CD4-positive, alpha-beta T cell treated with Interleukin-1 beta for 1 hour (primary cell): ENCODE measurements at regions not wholly inside any gene's neighbourhood (a gene's known extent, or its start where the extent isn't known, plus 50 kb on each side); places are given as distances from the start of the nearest gene placed in this dataset.
"Not testable (repeated sequence)": the region's sequence is repeated elsewhere in the genome, so short reads cannot be mapped to it uniquely, and the experiment has no call there.

Experiments
- DNase-seq, 2 donors: peaks; one replicate each; pipeline ENCODE4 v3.0.0-alpha.2; 2020 to 2022

DNA sequence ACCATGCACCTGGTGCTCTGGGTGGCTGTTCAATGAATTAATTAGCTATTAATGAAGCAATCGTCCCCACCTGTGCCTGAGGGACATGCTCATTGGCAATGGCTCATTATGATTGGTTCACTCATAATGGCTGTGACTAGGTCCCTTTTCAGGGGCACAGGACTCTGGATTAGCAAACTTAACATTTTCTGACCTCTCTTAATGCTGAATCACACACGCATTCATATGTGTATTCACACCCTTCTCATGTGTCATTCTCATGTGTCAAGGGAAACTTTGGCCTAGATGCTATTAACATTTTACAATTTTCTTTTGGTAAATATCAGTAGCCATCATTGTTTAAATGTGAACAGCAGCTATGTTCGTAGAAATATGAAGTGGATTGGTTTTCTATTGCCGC lies 98.9 kb upstream of the PMAIP1 start:
- no peak for DNase-seq

DNA sequence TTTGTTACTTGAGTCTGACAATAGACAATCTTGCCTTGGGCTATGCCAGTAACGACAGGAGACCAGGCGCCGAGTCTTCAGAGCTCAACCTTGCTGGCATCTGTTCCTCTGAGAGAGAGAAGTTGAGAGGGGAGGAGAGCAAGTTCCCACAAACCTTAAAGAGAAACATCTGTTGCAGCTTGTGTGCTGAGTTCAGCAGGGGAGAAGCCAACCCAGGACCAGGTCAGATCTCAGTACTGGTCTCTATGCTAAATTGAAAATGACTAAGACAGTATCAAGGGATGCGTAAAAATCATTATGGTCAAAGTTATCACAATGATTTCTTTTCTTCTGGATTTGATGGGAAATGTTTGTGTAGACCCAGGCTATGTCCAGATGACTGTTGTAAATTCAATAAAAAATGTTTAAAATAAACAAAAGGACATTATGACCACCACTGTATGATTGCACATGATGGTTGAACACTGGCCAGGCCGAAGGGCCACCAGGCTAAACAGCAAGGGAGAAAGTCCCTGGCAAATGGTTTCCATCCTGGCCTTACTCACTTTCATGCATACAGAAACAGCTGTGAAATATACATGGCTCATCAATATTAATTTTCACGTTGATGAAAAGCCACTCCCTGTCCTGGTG lies 100.3 kb upstream of the PMAIP1 start:
- DNase-seq, result no peak

DNA sequence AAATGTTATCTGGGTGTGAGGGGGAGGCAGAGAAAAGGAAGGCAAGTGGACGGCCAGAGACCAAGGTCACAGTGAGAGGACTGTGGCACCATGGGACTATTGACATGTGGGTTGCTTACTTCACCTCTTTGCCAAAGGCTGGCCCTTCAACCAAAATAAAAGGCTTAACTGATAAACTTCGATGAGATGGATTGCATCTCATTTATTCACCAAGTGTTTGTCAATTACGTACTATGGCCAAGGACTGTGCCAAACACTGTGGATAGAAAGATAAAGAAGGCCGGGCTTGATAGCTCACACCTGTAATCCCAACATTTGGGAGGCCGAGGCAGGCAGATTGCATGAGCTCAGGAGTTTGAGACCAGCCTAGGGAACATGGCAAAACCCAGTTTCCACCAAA lies 98.7 kb upstream of the CCBE1 start:
- no peak for DNase-seq

DNA sequence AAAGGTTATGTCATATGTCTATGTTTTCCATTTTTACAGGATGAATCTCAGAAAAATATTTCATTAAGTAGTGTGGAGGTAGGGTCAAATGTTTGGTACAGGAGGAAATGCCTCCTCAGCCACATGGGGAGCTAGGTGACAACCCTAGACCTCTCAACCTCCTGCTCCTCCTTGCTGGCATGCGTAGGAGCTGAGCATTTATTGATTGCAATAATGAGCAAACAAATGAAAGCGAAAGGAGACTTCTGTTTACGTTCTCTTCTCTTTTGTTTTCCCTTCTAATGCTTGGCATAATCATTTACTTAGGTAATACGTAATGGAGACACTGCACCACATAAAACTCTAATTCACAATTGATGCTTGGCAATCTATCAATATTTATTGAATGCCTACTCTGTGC lies 95.1 kb upstream of the CCBE1 start:
- DNase-seq, result no peak

DNA sequence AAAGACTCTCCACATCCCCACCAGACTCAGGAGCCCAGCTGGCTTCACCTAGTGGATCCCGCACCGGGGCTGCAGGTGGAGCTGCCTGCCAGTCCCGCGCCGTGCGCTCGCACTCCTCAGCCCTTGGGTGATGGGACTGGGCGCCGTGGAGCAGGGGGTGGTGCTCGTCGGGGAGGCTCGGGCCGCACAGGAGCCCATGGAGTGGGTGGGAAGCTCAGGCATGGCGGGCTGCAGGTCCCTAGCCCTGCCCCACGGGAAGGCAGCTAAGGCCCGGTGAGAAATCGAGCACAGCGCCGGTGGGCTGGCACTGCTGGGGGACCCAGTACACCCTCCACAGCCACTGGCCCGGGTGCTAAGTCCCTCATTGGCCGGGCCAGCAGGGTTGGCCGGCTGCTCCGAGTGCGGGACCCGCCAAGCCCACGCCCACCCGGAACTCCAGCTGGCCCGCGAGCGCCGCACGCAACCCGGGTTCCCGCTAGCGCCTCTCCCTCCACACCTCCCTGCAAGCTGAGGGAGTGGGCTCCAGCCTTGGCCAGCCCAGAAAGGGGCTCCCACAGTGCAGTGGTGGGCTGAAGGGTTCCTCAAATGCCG lies 93.2 kb upstream of the CCBE1 start:
- DNase-seq, result not testable (repeated sequence)

DNA sequence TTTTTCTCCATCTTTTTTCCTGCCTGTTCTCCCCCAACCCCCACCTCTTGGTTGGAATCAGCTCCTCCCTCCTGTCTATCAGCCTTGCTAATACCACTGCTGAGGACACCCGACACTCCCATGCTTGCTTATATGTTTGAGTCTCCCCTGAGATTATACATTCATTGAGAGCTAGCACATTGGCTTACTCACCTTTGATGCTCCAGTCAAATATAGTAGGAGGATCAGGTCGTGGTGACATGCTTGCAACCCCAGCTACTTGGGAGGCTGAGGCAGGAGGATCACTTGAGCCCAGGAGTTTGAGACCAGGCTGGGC lies 91.5 kb upstream of the CCBE1 start:
- no peak for DNase-seq

DNA sequence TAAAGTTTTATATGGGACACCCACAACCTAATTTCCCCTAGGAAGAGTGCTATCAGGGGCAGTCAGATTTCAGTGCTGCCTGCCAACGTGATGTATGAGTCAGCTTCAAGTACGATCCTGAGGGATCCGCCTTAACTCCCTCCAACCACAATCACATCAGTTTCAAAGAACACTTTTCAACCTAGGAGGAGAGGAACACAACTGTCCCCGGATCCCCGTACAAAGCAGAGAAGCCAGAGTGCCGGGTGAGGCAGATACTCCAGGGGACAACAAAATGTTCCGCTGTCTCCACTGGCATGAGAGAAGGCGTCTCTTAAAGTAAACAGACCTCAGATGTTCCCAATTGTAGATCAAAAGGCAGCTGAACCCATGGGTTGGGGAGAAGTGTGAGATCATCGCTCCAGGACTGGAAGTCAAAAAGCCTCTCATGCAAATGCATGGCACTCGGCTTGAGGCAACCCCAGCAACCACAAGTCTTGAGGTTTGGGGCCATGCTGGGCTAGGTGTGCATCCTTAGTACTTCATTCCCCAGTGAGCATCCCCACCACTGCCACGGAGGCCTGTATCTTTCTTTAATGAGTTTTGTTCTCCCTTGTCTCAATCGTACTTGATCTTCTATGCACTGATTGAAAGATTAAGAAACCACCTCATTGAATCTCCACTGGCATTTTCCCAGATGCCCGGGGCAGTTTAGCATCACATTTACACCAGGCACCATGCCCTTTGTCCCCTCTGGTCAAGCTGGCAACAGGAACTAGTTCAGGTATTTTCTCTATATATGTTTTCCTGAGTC lies 91.0 kb upstream of the CCBE1 start:
- no peak for DNase-seq

DNA sequence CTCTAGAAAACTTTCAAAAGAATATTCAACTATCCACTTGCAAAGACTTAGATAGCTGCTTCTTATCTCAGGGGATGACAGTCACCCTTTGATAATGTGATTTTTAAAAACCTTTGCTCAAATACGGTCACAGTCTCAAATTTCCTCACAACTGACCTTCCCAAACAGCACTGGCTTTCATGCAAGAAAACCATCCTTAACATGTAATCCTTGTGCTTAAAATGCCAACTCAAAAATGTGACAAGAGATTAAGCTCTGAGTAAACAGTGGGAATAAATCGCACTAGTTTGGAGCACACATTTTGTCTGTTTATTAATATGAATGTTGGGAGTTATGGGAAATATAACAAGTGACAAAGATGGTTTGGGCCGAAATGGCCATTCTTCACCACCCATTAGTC lies 87.5 kb upstream of the CCBE1 start:
- DNase-seq, result no peak

DNA sequence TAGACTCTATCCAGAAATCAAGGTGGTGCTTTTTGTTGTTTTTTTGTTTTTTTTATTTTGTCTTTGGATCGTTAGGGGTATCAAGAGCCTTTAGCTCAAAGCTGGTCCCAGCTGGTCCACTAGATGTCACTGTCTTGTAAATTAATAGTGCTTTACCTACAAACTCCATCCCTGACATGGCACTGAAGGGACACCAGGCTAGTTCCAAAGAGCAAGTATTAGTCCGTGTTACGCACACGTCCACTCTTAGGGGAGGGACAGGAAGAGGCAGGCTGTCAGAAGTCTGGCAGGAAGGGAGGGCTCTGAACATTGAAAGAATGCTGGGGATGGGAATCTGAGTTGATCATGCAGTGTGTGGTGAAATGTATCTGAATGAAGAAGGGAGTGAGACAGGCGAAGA lies 85.9 kb upstream of the CCBE1 start:
- peak in 1 of 2 donors; percentile 7 for DNase-seq

DNA sequence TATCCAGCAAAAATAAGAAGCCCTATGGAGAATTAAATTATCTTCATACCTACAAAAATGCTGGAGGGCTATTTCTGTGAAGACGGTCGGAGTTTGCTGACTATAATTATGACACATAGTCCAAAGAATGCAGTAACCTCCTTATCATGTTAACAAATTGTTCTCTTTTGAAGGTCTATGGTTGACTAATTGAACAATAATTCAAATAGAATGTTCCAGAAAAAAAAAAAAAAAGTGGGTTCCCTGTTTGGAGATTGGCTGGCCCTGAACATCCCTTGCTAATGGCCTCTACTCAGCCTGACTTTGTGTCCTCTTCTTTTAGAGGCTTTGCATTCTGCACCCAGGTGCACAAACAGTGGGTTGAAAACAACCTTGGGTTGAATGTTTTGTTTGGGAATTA lies 82.8 kb upstream of the CCBE1 start:
- DNase-seq, result no peak

DNA sequence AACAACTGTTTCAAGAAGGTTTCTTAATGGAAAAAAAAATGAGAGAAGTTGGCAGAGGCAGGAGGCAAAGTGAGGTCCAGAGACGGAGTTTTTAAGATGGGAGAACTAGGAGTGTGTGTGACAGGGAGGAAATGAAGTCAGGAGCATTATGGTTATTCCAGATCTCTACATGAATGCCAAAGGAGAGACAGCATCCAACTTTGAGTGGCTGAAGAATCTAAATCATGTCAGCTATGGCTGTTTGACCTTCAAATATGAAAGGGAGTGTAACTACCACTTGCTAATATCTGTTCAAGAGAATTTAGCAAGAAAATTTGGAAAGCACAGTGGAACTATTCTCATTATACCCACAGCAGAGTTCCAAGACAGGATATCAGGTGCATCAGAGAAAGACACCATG lies 81.2 kb upstream of the CCBE1 start:
- DNase-seq, result no peak

DNA sequence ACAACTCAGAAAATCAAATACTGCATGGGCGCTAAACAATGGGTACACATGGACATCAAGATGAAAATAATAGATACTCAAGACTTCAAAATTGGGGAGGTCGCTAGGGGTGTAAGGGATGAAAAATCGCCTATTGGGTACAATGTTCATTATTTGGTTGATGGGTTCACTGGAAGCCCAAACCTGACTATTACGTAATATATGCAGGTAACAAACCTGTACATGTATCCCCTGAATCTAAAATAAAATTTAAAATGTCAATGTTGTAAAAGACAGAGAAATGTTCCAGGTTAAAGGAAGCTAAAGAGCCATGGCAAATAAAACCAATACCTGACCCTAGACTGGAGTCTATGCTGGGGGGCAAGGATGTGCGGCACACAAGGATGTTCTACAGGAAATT lies 80.4 kb upstream of the CCBE1 start:
- DNase-seq, result no peak

DNA sequence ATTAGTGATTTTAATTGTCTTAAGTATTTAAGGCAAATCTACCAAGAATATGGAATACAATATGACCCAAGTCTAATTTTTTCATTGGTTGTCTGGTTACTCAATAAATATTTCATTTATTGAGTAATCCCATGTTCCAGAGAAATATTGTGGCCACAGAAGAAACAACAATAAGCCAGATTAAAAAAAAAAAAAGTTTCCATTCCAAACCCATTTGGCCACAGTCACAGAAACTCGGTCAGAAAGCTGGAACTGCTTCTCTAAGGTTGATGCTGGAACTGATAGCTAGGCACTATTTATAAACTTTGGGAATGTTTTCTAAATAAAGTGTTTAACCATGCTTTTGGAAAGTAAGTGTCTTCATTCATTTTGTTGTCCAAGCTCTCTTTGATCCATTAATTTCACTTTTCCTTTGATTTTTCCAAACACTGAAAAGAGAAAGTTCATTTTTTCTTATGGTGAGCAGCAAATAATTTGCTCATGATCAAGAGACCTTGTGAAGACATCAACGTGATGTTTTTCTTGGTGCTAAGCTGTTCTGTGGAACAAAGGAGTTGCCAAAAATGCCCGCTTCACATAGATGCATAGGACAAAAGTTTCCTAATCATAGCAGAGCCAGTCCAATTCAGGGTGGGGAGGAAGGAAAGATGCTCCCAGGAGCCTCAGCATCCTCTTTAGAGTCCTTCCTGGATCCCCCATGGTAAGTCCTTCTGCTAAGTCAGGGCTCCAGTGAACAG lies 72.1 kb upstream of the CCBE1 start:
- no peak for DNase-seq

DNA sequence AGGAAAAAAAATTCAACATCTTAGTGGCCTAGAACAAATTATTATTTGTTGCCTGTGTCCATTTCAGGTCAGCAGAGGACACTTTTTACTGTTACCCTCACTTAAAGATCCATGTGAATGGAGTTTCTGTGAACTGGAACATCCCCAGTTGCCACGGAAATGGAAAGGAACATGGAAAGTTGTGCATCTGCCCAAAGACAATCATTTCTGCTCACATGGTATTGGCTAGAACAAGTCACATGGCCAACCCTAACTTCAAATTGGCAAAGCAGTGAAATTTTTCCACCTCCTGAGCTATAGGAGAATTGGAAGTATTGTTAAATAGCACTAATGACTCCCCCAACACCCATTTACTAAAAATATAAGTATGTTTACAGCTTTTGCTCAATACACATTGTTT lies 71.2 kb upstream of the CCBE1 start:
- no peak for DNase-seq

DNA sequence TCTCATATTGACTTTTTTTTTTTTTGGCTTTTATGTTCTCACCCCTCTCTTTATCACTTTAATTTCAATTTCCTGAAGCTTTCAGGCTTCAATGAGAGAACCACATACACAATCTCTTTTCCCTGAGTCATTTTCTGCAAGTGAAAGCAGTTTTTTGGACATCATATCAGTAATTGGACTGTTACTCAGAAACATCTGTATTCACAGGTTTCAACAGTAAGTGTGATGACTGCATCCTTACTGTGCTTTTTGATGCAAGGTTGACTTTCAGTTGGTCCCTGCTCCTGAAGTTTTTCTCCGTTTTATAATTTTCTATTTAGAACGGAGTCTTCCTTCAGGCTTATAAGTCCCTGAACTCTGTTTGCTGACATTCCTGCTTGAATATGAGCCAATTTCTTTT lies 70.5 kb upstream of the CCBE1 start:
- DNase-seq, result no peak

DNA sequence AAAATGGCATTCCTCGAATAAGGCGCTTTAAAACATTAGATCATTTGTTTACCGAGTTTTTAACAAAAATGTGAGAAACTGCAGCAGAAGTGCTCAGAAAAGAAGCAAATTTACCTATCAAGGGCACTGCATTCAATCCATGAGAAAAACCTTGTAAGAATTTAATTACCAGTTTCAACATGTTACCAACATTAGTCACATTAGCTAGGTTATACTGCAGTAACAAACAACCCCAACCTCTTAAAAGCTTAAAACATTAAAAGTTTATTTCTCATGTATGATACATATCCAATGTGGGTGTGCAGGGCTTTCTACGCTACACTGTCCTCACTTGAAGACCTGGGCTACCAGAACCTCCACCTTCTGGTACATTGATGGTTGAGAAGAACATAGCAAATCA lies 68.1 kb upstream of the CCBE1 start:
- no peak for DNase-seq

DNA sequence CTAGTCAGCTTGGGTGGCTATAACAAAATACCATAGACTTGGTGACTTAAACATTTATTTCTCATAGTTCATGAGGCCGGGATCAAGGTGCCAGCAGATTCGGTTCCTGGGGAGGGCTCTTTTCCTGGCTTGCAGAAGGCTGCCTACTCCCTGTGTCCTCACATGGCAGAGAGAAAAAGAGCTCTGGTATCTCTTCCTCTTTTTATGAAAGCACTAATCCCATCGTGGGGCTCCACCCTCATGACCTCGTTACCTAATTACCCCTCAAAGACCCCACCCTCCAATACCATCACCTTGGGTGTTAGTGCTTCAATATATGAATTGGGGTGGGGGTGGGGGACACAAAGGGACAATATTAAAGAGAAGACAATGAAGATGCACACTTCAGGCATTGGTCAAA lies 67.1 kb upstream of the CCBE1 start:
- DNase-seq, result no peak

DNA sequence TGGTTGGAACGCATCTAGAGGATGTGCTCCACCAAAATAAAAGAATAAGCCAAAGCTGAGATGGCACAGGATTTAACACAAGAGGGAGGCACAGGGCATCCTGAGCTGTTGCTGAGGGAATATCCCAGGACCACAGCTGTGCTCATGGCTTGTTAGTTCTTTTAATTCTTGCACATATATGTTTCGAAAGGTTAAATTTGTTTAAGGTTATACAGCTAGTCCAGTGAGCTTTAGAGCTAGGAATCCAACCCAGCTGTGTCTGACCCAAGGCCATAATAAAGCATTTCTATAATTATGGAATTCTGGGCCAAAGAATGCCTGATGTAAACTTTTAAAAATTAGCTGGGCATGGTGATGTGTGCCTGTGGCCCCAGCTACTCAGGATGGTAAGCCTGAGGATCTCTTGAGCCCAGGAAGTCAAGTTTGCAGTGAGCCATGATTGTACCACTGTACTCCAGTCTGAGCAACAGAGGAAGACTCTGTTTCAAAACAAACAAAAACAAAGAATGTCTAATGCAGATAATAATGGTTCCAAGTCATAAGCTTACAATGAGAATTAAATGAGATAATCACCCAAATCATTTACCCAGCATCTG lies 66.4 kb upstream of the CCBE1 start:
- no peak for DNase-seq

DNA sequence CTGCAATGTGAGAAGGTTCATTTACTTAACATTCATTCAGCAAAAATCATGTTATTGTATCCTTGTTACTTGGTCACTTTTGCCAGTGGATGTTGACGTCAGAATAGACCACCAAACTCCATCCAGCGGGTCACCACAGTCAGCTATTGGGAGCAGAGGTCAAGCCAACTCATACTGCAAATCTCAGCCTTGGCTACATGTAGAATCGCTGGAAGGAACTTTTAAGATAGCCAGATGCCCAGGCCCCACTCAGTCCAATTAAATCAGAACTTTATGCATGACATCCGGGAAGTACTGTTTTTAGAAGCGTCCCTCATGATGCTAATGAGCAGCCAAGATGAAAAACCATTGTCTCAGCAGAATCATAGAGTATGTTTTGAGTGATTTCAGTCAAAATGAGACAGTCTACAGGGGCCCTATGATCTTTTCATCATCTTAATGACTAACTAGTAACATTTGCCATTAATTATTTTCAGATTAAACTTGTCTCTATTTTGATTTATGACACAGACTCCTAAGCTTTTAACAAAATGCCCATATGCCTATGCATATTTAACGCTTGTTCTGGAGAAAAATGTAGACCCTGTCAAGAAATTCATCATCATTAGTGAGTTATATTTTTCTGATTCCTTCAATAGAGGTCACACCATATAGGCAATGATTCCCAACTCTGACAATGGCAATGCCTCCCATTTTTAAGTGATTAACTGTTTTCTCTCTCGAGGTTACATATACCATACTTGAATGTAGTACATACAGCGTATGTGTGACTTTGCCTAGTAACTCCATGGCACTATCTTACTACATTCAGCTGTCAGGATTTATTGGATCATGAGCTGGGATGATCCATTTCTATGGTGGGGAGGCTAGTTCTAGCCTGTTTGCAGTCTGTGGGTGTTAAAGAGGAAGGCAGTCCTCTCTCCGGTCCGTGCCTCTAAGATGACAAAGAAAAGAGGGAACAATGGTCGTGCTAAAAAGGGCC lies 63.7 kb upstream of the CCBE1 start:
- no peak for DNase-seq

DNA sequence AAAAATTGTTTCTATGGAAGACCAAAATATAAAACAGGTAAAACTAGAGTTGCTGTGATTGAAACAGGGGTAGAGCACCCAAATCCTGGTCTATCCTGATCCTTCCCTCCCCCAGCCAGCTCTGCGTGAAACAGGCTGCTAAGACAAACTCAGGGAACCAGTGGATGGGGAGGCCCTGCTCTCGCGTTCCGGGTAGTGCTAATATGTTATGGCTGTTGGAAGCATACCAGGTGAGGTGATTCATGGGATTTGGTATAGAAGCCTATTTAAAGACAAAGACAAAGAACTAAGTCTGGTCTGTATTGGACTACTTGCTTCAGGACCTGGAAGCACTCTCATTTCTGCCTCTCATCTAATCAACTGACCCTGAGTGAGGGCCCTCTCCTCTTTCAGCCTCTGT lies 63.0 kb upstream of the CCBE1 start:
- no peak for DNase-seq

DNA sequence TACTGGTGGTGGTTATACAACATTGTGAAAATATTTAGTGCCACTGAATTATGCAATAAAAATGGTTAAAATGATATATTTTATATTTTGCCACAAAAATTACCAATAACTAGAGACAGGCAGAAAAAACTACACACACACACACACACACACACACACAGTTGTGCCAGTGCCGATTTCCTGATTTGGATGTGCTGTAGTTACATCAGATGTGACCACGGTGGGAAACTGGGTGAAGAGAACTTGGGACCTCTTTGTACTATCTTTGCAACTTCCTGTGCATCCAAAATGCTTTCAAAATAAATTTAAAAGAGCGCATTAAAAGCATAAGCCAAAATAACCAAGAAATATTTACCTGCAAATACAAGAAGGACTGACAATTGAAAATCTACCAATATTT lies 61.6 kb upstream of the CCBE1 start:
- no peak for DNase-seq

DNA sequence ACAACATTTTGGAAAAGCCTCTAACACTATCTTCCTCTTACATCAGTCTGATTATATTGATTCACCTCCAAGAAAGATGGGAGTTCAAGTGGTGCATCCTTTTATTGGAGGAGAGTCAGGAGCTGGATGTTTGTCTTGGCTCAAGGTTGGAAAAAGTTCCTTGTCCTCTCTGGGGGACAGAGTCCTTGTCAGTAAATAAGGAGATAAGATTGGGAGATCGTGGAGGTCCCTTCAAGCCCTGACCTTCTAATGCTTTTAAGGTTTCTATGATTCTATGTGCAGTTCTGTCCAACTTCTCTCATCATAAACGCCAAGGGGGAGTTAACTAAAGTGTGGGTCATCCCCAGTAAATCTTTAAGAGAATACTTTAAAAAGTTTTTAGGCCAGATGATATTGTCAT lies 60.9 kb upstream of the CCBE1 start:
- no peak for DNase-seq
